Adrenal gland (tissue), 9 donors: ENCODE measurements at regions not wholly inside any gene's neighbourhood (a gene's known extent, or its start where the extent isn't known, plus 50 kb on each side); places are given as distances from the start of the nearest gene placed in this dataset.

Source experiments
- DNase-seq, 7 donors: peaks; one replicate each; pipeline ENCODE4 v3.0.0-alpha.2; 2019 to 2020
- H3K27ac ChIP-seq, 5 donors: fragments of 200-600 bp; sonication (generic) in 4 of 5; 1 replicate in 3 of 5; 2 replicates in 2 of 5; pipeline versions ENCODE4 v1.5.1 to v1.8.0; 2016 to 2020; ENCODE audit warnings: mild to moderate bottlenecking in 1 of 5
- H3K27me3 ChIP-seq: fragments of 200-600 bp; 2 replicates; pipeline ENCODE4 v1.8.0; 2021
- H3K36me3 ChIP-seq, 2 donors: fragments of 200-600 bp; replicated peaks in 1 of 2; 1 replicate in 1 of 2; 2 replicates in 1 of 2; pipeline versions ENCODE4 v1.5.1 to v1.8.0; 2018 to 2022
- H3K4me1 ChIP-seq, 2 donors: fragments of 200-600 bp; replicated peaks in 1 of 2; 1 replicate in 1 of 2; 2 replicates in 1 of 2; pipeline versions ENCODE4 v1.5.1 to v1.8.0; 2018 to 2021
- H3K4me3 ChIP-seq, 4 donors: fragments of 200-600 bp; sonication (generic) in 3 of 4; one replicate each; pipeline ENCODE4 v1.5.1; 2016 to 2018
- H3K9me3 ChIP-seq, 3 donors: fragments of 200-600 bp; sonication (generic) in 1 of 3; replicated peaks in 1 of 3; 1 replicate in 2 of 3; 2 replicates in 1 of 3; pipeline versions ENCODE4 v1.5.1 to v1.8.0; 2016 to 2021
- POLR2A ChIP-seq, 2 donors: fragments of 450-650 bp; IDR thresholded peaks; one replicate each; pipeline ENCODE4 v1.6.1; 2017; ENCODE audit warnings: antibody characterized with exemption in 2 of 2, mild to moderate bottlenecking in 2 of 2, moderate library complexity in 1 of 2
- WGBS, 4 donors: extraction: QIAGEN DNeasy Blood & Tissue Kit in 2 of 4; methylation state at CpG; one replicate each; pipeline versions ENCODE4 v1.1.5 to v1.1.7; 2013 to 2017; 5-methylcytosine and 5-hydroxymethylcytosine counted together
- intact Hi-C, 2 donors: fragments of 100-400 bp; cut with DNase I; formaldehyde crosslinking; loops; one replicate each; pipeline versions ENCODE4 v1.14.1 to v1.15.0; 2022 to 2023
- TF ChIP-seq, protein P1 (sequence below), 6 experiments: fragments of 450-650 bp in 4 of 6; fragments of 200-600 bp in 2 of 6; sonication (generic) in 1 of 6; IDR thresholded peaks; 1 replicate in 5 of 6; 2 replicates in 1 of 6; pipeline versions ENCODE4 v1.5.1 to v1.8.0; 2016 to 2021; ENCODE audit warnings: antibody characterized with exemption in 6 of 6, mild to moderate bottlenecking in 2 of 6, moderate library complexity in 1 of 6
- donor health status: healthy with polysubstance abuse.
- donor health status: Bipolar disorder and iron deficiency.
- donor health status: DM: yes; HTN: yes; CAD: no.
- donor health status: DM: no; HTN: no; CAD: no.
- donor health status: DM: no; HTN: no; CAD: no.

DNA sequence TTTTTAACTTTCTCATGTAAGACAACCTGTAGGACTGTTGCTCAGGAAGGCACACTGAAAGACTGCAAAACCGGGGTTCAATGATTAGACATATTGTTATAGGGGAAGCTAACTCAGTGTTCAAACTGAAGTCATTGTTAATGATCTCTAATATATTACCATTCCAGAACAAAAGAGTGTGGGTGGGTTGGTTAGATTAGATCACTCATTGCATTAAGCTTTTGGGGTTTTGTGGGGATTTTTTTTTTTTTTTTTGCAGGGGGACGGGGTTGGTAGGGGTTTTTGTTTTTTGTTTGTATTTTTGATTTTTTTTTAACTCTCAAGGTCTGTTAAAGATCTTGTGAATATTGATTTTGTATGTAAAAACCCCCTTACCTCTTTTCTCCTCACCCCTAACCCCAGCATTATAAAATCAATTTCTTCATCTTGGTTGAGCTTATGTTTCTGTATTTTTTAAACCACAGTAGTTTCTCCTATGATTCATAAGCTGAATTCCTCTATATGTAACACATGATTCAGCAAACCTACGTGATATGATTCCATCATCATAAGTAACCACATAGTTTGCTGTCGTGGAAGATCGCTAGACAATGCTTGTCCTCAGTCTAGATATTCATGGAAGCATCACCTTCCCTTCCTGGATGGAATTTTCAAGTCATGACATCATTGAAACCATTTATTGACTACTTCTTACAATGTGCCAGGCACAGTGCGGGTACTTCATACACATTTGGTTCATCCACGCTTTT, 544.1 kb upstream of the MDFIC2 start:
- no peak overlapping the region for H3K4me3 ChIP-seq
- no peaks in the 10 kb centered on the region for H3K4me1 ChIP-seq
- H3K27me3 ChIP-seq, result no peaks in the 10 kb centered on the region
- intact Hi-C loops, result no loop called here
- no peaks in the 10 kb centered on the region for H3K9me3 ChIP-seq
- 78 to 90% (median 85%) methylated on average over 7 of the region's 7 CpGs for WGBS, 4 donors
- TF ChIP-seq POLR2A (IDR thresholded peaks at IDR 0.05), result no peak
- TF ChIP-seq, protein P1, sequence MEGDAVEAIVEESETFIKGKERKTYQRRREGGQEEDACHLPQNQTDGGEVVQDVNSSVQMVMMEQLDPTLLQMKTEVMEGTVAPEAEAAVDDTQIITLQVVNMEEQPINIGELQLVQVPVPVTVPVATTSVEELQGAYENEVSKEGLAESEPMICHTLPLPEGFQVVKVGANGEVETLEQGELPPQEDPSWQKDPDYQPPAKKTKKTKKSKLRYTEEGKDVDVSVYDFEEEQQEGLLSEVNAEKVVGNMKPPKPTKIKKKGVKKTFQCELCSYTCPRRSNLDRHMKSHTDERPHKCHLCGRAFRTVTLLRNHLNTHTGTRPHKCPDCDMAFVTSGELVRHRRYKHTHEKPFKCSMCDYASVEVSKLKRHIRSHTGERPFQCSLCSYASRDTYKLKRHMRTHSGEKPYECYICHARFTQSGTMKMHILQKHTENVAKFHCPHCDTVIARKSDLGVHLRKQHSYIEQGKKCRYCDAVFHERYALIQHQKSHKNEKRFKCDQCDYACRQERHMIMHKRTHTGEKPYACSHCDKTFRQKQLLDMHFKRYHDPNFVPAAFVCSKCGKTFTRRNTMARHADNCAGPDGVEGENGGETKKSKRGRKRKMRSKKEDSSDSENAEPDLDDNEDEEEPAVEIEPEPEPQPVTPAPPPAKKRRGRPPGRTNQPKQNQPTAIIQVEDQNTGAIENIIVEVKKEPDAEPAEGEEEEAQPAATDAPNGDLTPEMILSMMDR (IDR thresholded peaks at IDR 0.05), result no peak
- H3K27ac ChIP-seq, result no peak overlapping the region
- no peak for DNase-seq
- H3K36me3 ChIP-seq, result no peaks in the 10 kb centered on the region

DNA sequence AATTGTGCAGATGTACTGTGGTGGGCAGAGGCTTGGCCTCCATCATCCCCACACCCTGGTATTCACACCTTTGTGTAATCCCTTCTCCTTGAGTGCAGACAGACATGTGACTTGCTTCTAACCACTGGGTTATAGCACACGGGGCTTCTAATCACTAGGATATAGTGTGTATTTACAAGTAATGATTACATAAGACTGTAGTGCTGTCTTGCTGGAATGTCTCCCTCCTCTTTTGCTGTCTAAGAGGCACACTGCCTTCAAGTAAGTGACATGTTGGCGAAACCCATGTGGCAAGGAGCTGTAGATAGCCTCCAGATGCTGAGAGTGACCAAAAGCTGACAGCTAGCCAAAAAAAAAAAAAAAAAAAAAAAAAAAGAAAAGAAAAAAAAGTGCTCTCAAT, 542.7 kb upstream of the MDFIC2 start:
- no peaks in the 10 kb centered on the region for H3K27me3 ChIP-seq
- H3K27ac ChIP-seq, result no peak overlapping the region
- no peak overlapping the region for H3K4me3 ChIP-seq
- peaks cover 0 to under 1% of the 10 kb centered on the region in 2 donors for H3K4me1 ChIP-seq
- DNase-seq, result no peak
- TF ChIP-seq, protein P1 (IDR thresholded peaks at IDR 0.05), result no peak
- TF ChIP-seq POLR2A (IDR thresholded peaks at IDR 0.05), result no peak
- intact Hi-C loops, result no loop called here
- no peaks in the 10 kb centered on the region for H3K9me3 ChIP-seq
- no peaks in the 10 kb centered on the region for H3K36me3 ChIP-seq
- 83 to 93% (median 87%) methylated on average over 2 of the region's 2 CpGs for WGBS, 4 donors

DNA sequence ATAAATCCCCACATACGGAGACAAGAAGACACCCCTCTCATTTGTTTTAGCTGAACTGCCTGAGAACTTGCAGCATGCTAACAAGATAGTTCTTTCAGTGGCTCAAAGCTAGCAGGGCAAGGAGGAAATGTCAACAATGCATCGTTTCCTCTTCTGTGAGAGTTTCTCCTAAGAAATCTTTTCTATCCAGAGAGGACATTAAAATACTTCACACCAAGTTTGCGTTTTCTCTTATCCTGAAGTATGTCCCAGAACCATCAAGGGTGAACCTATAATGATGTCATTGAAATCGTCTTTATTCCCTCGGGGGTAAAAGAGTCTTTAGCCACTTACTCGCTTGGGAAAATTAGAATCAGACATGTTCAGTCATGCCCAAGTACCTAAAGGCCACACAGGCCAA, 541.7 kb upstream of the MDFIC2 start:
- intact Hi-C loops, result no loop called here
- no peaks in the 10 kb centered on the region for H3K36me3 ChIP-seq
- no peak overlapping the region for H3K27ac ChIP-seq
- WGBS, 4 donors, result 53 to 64% (median 53%) methylated on average over 6 of the region's 6 CpGs
- H3K27me3 ChIP-seq, result no peaks in the 10 kb centered on the region
- no peak for DNase-seq
- peaks cover 0 to 4% of the 10 kb centered on the region in 2 donors for H3K4me1 ChIP-seq
- H3K4me3 ChIP-seq, result no peak overlapping the region
- no peaks in the 10 kb centered on the region for H3K9me3 ChIP-seq
- TF ChIP-seq, protein P1 (IDR thresholded peaks at IDR 0.05), result no peak

DNA sequence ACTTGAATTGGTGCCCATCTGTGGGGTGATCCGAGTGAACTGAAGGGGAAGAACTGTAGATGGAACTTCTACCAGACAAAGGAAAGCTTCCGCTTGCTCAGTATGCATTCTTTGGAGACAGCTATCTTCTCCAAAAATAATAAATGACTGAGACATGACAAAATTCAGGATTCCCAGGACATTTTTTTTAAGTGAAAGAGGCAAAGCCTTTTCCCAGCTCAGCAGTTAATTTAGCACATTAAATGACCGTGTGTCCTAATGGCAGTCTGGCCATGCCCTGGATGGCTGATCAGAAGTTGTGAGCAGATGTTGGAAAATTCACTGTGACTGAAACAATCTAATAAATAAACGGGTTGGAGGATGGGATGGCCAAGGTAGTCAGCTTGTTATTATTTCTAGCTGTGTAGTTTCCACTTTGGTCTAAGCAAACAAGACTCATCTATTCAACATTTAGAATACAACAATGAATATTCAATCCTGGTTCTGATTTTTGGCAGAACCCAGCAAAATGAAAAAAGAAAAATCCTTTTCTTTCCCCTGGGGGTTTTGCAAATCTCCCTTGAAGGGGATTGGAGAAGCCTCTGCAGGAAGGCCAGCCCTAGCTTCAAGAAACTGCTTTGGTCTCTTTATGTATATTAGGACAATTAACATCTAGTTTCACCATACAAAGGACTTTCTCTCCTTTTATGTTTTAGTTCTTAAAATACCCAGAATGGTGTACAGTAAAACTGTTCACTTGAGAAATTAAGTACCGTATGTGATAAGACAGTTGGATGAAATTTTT, 540.9 kb upstream of the MDFIC2 start:
- WGBS, 4 donors, result 66 to 76% (median 73%) methylated on average over 5 of the region's 5 CpGs
- TF ChIP-seq, protein P1 (IDR thresholded peaks at IDR 0.05), result no peak
- no peak for TF ChIP-seq POLR2A (IDR thresholded peaks at IDR 0.05)

More for the DNA sequence above, 540.9 kb upstream of the MDFIC2 start:
- H3K27ac ChIP-seq, result no peak overlapping the region
- no peak for DNase-seq
- peaks cover 0 to 4% of the 10 kb centered on the region in 2 donors for H3K4me1 ChIP-seq
- H3K9me3 ChIP-seq, result no peaks in the 10 kb centered on the region
- H3K36me3 ChIP-seq, result no peaks in the 10 kb centered on the region
- intact Hi-C loops, result no loop called here
- H3K4me3 ChIP-seq, result no peak overlapping the region
- H3K27me3 ChIP-seq, result no peaks in the 10 kb centered on the region
